ENCODE measurements at regions not wholly inside any gene's neighbourhood (a gene's known extent, or its start where the extent isn't known, plus 50 kb on each side); places are given as distances from the start of the nearest gene placed in this dataset.

DNA sequence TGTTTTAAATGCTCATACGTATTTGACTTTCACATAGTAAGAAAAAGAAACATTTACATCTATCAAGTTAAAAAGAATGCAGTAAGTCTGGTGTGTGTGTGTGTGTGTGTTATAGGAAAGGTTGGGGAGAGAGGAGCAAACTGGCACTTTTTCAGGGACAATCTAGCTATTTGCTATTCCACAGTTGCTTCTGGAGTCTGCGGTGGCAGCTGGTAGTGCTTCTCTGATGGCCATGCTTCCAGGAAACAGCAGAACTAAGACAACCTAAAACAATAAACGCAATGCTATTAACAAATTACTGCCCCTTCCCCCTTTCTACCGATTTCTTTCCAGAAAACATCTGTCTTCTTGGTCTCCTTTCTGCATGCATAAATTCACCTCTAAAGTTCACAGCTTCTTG, 70.0 kb upstream of the CDH10 start:
- H3K27me3 ChIP-seq (replicated peaks; ENCODE audit: insufficient read depth, low read depth, low read length, poor library complexity): no peaks in the 10 kb centered on the region
- H3K9me3 ChIP-seq (ENCODE audit: low read depth, low read length, poor library complexity, severe bottlenecking): no peaks in the 10 kb centered on the region
- CTCF ChIA-PET: no interaction called here
- peak; percentile 3 for DNase-seq (ENCODE audit: low spot score)
- no TSS peak for BruUV-seq (replicated peaks)
- H3K36me3 ChIP-seq (ENCODE audit: insufficient read depth, low read length, poor library complexity, severe bottlenecking): no peaks in the 10 kb centered on the region
- no peak overlapping the region for H3K4me3 ChIP-seq (ENCODE audit: low read depth, low read length, poor library complexity, severe bottlenecking)
- TF ChIP-seq, protein P1, sequence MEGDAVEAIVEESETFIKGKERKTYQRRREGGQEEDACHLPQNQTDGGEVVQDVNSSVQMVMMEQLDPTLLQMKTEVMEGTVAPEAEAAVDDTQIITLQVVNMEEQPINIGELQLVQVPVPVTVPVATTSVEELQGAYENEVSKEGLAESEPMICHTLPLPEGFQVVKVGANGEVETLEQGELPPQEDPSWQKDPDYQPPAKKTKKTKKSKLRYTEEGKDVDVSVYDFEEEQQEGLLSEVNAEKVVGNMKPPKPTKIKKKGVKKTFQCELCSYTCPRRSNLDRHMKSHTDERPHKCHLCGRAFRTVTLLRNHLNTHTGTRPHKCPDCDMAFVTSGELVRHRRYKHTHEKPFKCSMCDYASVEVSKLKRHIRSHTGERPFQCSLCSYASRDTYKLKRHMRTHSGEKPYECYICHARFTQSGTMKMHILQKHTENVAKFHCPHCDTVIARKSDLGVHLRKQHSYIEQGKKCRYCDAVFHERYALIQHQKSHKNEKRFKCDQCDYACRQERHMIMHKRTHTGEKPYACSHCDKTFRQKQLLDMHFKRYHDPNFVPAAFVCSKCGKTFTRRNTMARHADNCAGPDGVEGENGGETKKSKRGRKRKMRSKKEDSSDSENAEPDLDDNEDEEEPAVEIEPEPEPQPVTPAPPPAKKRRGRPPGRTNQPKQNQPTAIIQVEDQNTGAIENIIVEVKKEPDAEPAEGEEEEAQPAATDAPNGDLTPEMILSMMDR (conservative IDR thresholded peaks at IDR 0.05; ENCODE audit: low read depth, low read length): no peak
- no peak for TF ChIP-seq EZH2 (IDR thresholded peaks at IDR 0.05; ENCODE audit: borderline replicate concordance, low read depth, low read length, poor library complexity, severe bottlenecking)
- no peak overlapping the region for H3K27ac ChIP-seq (ENCODE audit: low read depth, low read length, poor library complexity, severe bottlenecking)
- intact Hi-C loops (cut with micrococcal nuclease; ENCODE audit: unreplicated experiment): no loop called here
- POLR2A ChIA-PET (ENCODE audit: low non-redundant PET): no interaction called here
- no peaks in the 10 kb centered on the region for H3K4me1 ChIP-seq (ENCODE audit: insufficient read depth, low read length, poor library complexity, severe bottlenecking)

DNA sequence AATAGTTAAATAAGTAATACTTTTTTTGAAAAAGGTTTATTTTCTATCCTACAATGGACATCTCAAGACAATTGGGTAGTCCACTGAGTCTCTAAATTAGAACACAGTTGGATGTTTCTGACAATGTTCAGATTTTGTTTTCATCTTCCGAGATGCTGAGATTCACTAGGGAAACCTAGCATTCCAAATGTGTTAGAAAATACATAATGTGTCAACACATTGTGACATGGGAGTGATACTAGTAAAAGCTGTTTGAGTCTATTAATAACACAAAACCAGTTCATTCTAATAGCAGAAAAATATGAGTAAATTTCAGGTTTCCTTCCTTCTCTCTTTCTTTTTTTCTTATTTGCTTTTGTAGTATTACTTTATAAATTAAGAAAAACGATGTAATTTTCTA, 68.2 kb upstream of the CDH10 start:
- intact Hi-C loops (cut with micrococcal nuclease; ENCODE audit: unreplicated experiment): no loop called here
- CTCF ChIA-PET: no interaction called here
- POLR2A ChIA-PET (ENCODE audit: low non-redundant PET): no interaction called here
- H3K9me3 ChIP-seq (ENCODE audit: low read depth, low read length, poor library complexity, severe bottlenecking): no peaks in the 10 kb centered on the region
- no peaks in the 10 kb centered on the region for H3K4me1 ChIP-seq (ENCODE audit: insufficient read depth, low read length, poor library complexity, severe bottlenecking)
- no peak for DNase-seq (ENCODE audit: low spot score)
- no peaks in the 10 kb centered on the region for H3K36me3 ChIP-seq (ENCODE audit: insufficient read depth, low read length, poor library complexity, severe bottlenecking)
- BruUV-seq (replicated peaks): no TSS peak
- no peaks in the 10 kb centered on the region for H3K27me3 ChIP-seq (replicated peaks; ENCODE audit: insufficient read depth, low read depth, low read length, poor library complexity)
- TF ChIP-seq, protein P1 (conservative IDR thresholded peaks at IDR 0.05; ENCODE audit: low read depth, low read length): no peak
- no peak for TF ChIP-seq EZH2 (IDR thresholded peaks at IDR 0.05; ENCODE audit: borderline replicate concordance, low read depth, low read length, poor library complexity, severe bottlenecking)
- H3K27ac ChIP-seq (ENCODE audit: low read depth, low read length, poor library complexity, severe bottlenecking): no peak overlapping the region
- no peak overlapping the region for H3K4me3 ChIP-seq (ENCODE audit: low read depth, low read length, poor library complexity, severe bottlenecking)

DNA sequence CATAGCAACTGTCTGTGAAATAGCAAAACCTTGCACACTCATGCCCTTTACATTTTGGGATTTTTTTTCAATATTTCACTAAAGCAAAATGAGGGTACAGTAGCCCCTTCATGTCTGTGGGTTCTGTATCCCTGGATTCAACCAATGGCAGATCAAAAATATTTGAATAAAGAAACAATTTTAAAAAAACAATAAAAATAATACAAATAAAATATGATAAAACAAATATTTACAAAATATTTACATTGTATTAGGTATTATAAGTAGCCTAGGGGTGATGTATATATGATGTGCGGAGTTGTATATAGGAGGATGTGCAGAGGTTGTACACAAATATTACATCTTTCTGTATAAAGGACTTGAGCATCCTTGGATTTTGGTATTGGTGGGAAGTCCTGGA, 67.3 kb upstream of the CDH10 start:
- intact Hi-C loops (cut with micrococcal nuclease; ENCODE audit: unreplicated experiment): no loop called here
- POLR2A ChIA-PET (ENCODE audit: low non-redundant PET): no interaction called here
- Histone ChIP-seq H3K36me3 (ENCODE audit: insufficient read depth, low read length, poor library complexity, severe bottlenecking) (no peaks in the 10 kb centered on the region), H3K9me3 (ENCODE audit: low read depth, low read length, poor library complexity, severe bottlenecking) (no peaks in the 10 kb centered on the region), H3K4me1 (ENCODE audit: insufficient read depth, low read length, poor library complexity, severe bottlenecking) (no peaks in the 10 kb centered on the region), H3K4me3 (ENCODE audit: low read depth, low read length, poor library complexity, severe bottlenecking) (no peak overlapping the region), H3K27ac (ENCODE audit: low read depth, low read length, poor library complexity, severe bottlenecking) (no peak overlapping the region), H3K27me3 (replicated peaks; ENCODE audit: insufficient read depth, low read depth, low read length, poor library complexity) (no peaks in the 10 kb centered on the region)
- CTCF ChIA-PET: no interaction called here
- TF ChIP-seq, protein P1 (conservative IDR thresholded peaks at IDR 0.05; ENCODE audit: low read depth, low read length): no peak
- TF ChIP-seq EZH2 (IDR thresholded peaks at IDR 0.05; ENCODE audit: borderline replicate concordance, low read depth, low read length, poor library complexity, severe bottlenecking): no peak
- DNase-seq (ENCODE audit: low spot score): no peak
- BruUV-seq (replicated peaks): no TSS peak

All from A673 (cell line).